ENCODE measurements at regions not wholly inside any gene's neighbourhood (a gene's known extent, or its start where the extent isn't known, plus 50 kb on each side); places are given as distances from the start of the nearest gene placed in this dataset.

- no peak overlapping the region for H2AFZ ChIP-seq (ENCODE audit: low read depth, low read length)
- no peak overlapping the region for H3K9ac ChIP-seq (ENCODE audit: low read length)
- no peaks in the 10 kb centered on the region for H4K20me1 ChIP-seq (ENCODE audit: insufficient read depth)
- no peaks in the 10 kb centered on the region for H3K36me3 ChIP-seq (ENCODE audit: insufficient read depth, low read length)
- H3F3A ChIP-seq (ENCODE audit: insufficient read depth, low read length, poor library complexity, severe bottlenecking): no peaks in the 10 kb centered on the region
- H3K79me2 ChIP-seq (replicated peaks; ENCODE audit: insufficient read depth, low read length): no peaks in the 10 kb centered on the region
- no peak overlapping the region for H3K4me3 ChIP-seq (ENCODE audit: low read length)
- no peak overlapping the region for H3K4me2 ChIP-seq (ENCODE audit: low read length)
- no peaks in the 10 kb centered on the region for H3K27me3 ChIP-seq (ENCODE audit: insufficient read depth, low read depth, low read length)
- TF ChIP-seq EZH2 (IDR thresholded peaks at IDR 0.05; ENCODE audit: borderline replicate concordance, insufficient read depth, low read length, poor library complexity, severe bottlenecking) (no peak), MXI1 (conservative IDR thresholded peaks at IDR 0.05; ENCODE audit: poor library complexity, severe bottlenecking) (no peak), TAF1 (IDR thresholded peaks at IDR 0.05; ENCODE audit: low read depth) (no peak), POLR2AphosphoS5 (IDR thresholded peaks at IDR 0.05) (no peak), SMC3 (conservative IDR thresholded peaks at IDR 0.05; ENCODE audit: poor library complexity) (no peak), RAD21 (conservative IDR thresholded peaks at IDR 0.05) (no peak), EP300 (conservative IDR thresholded peaks at IDR 0.05; ENCODE audit: poor library complexity, severe bottlenecking) (no peak), REST (IDR thresholded peaks at IDR 0.05; ENCODE audit: borderline replicate concordance) (no peak), CTCF (IDR thresholded peaks at IDR 0.05; ENCODE audit: poor library complexity, severe bottlenecking) (no peak)
- H3K9me3 ChIP-seq (ENCODE audit: low read length): no peaks in the 10 kb centered on the region
- H3K9me2 ChIP-seq (ENCODE audit: insufficient read depth, low read length): no peaks in the 10 kb centered on the region
- no peak overlapping the region for H3K27ac ChIP-seq (ENCODE audit: low read length)
These were observed 55.1 kb upstream of the SLC1A1 start for GRCh38 chr9:4435197-4435596.

GRCh38 chr9:4433379-4433778 is 56.9 kb upstream of the SLC1A1 start:
- Histone ChIP-seq H3K79me2 (replicated peaks; ENCODE audit: insufficient read depth, low read length) (no peaks in the 10 kb centered on the region), H3K9ac (ENCODE audit: low read length) (no peak overlapping the region), H3F3A (ENCODE audit: insufficient read depth, low read length, poor library complexity, severe bottlenecking) (no peaks in the 10 kb centered on the region), H3K4me3 (ENCODE audit: low read length) (no peak overlapping the region), H2AFZ (ENCODE audit: low read depth, low read length) (no peak overlapping the region), H3K4me2 (ENCODE audit: low read length) (no peak overlapping the region), H3K27me3 (ENCODE audit: insufficient read depth, low read depth, low read length) (no peaks in the 10 kb centered on the region), H3K9me3 (ENCODE audit: low read length) (no peaks in the 10 kb centered on the region), H4K20me1 (ENCODE audit: insufficient read depth) (no peaks in the 10 kb centered on the region), H3K9me2 (ENCODE audit: insufficient read depth, low read length) (no peaks in the 10 kb centered on the region), H3K36me3 (ENCODE audit: insufficient read depth, low read length) (no peaks in the 10 kb centered on the region), H3K27ac (ENCODE audit: low read length) (no peak overlapping the region)
- TF ChIP-seq MXI1 (conservative IDR thresholded peaks at IDR 0.05; ENCODE audit: poor library complexity, severe bottlenecking) (no peak), POLR2AphosphoS5 (IDR thresholded peaks at IDR 0.05) (no peak), TAF1 (IDR thresholded peaks at IDR 0.05; ENCODE audit: low read depth) (no peak), REST (IDR thresholded peaks at IDR 0.05; ENCODE audit: borderline replicate concordance) (no peak), EZH2 (IDR thresholded peaks at IDR 0.05; ENCODE audit: borderline replicate concordance, insufficient read depth, low read length, poor library complexity, severe bottlenecking) (no peak), CTCF (IDR thresholded peaks at IDR 0.05; ENCODE audit: poor library complexity, severe bottlenecking) (no peak), RAD21 (conservative IDR thresholded peaks at IDR 0.05) (no peak), EP300 (conservative IDR thresholded peaks at IDR 0.05; ENCODE audit: poor library complexity, severe bottlenecking) (no peak), SMC3 (conservative IDR thresholded peaks at IDR 0.05; ENCODE audit: poor library complexity) (no peak)

All from neural cell (in vitro differentiated cells).